Endothelial cell of umbilical vein (primary cell): ENCODE measurements at regions not wholly inside any gene's neighbourhood (a gene's known extent, or its start where the extent isn't known, plus 50 kb on each side); places are given as distances from the start of the nearest gene placed in this dataset.

ENCODE experiments used
- BruUV-seq: library from RNA; stranded (reverse); fragments of 400-500 nt; replicated peaks from 2 replicates; lab custom pipeline; 2021; lab: Mats Ljungman, UMichigan
- CTCF ChIA-PET: fragments of 300-600, 350-600 bp; sonication (Branson Sonifier 250); formaldehyde crosslinking; loops from one replicate; lab custom pipeline; 2021; ENCODE audit warnings: antibody characterized with exemption, inconsistent platforms; lab: Charles Lee
- POLR2A ChIA-PET: fragments of 300-600, 350-600 bp; sonication (Branson Sonifier 250); formaldehyde crosslinking; loops from one replicate; lab custom pipeline; 2021; ENCODE audit warnings: antibody characterized with exemption, inconsistent platforms; lab: Charles Lee
- DNase-seq: peaks from one replicate; pipeline ENCODE4 v3.0.0-alpha.2; 2011; ENCODE audit warnings: low read depth, low spot score
- FAIRE-seq: peaks from 2 replicates; lab custom pipeline; 2011; peaks lifted over from hg19 to GRCh38; lab: Jason Lieb, UNC
- H2AFZ ChIP-seq: 2 replicates; pipeline ENCODE4 v1.6.0; 2012; ENCODE audit warnings: low read depth, low read length, control low read depth, inconsistent platforms
- H3K27ac ChIP-seq: 2 replicates; pipeline ENCODE4 v1.5.1; 2011; ENCODE audit warnings: low read depth, mild to moderate bottlenecking, control low read depth, low read length, moderate library complexity; ENCODE audit not compliant: insufficient read depth
- H3K27me3 ChIP-seq, 2 experiments: 2 replicates each; pipeline versions ENCODE4 v1.6.0 to v1.6.1; 2011; ENCODE audit warnings: low read length in 2 of 2, mixed read lengths in 1 of 2; ENCODE audit not compliant: control insufficient read depth in 2 of 2, insufficient read depth in 2 of 2
- H3K36me3 ChIP-seq, 2 experiments: 2 replicates in 1 of 2; 3 replicates in 1 of 2; pipeline ENCODE4 v1.5.1; 2011; ENCODE audit warnings: low read length in 2 of 2, mild to moderate bottlenecking in 1 of 2, moderate library complexity in 1 of 2; ENCODE audit not compliant: control insufficient read depth in 2 of 2, insufficient read depth in 2 of 2; ENCODE audit errors: extremely low read depth in 1 of 2
- H3K4me1 ChIP-seq: 3 replicates; pipeline ENCODE4 v1.5.1; 2011; ENCODE audit warnings: mild to moderate bottlenecking, low read length; ENCODE audit not compliant: control insufficient read depth, insufficient read depth; ENCODE audit errors: extremely low read depth
- H3K4me2 ChIP-seq: 2 replicates; pipeline ENCODE4 v1.6.1; 2011; ENCODE audit warnings: low read length, control low read depth, mixed read lengths; ENCODE audit not compliant: insufficient read depth
- H3K4me3 ChIP-seq, 3 experiments: fragments of 200-600 bp in 1 of 3; sonication (generic), shearing (Covaris generic) in 1 of 3; replicated peaks in 1 of 3; 2 replicates each; pipeline ENCODE4 v1.5.1; 2011 to 2016; ENCODE audit warnings: control low read depth in 3 of 3, low read length in 3 of 3, mild to moderate bottlenecking in 2 of 3, inconsistent platforms in 1 of 3, low read depth in 1 of 3, moderate library complexity in 1 of 3; ENCODE audit not compliant: insufficient read depth in 1 of 3
- H3K79me2 ChIP-seq: 2 replicates; pipeline ENCODE4 v1.6.0; 2012; ENCODE audit warnings: low read length, inconsistent platforms; ENCODE audit not compliant: control insufficient read depth, insufficient read depth
- H3K9ac ChIP-seq: replicated peaks from 2 replicates; pipeline ENCODE3; 2011; ENCODE audit warnings: low read length, control low read depth; ENCODE audit not compliant: insufficient read depth; ENCODE audit errors: extremely low read depth
- H3K9me1 ChIP-seq: replicated peaks from 3 replicates; pipeline ENCODE4 v1.6.0; 2011; ENCODE audit warnings: mild to moderate bottlenecking, low read length; ENCODE audit not compliant: control insufficient read depth, insufficient read depth; ENCODE audit errors: extremely low read depth
- H3K9me3 ChIP-seq: replicated peaks from 2 replicates; pipeline ENCODE4 v1.5.1; 2012; ENCODE audit warnings: low read length, inconsistent platforms; ENCODE audit not compliant: control insufficient read depth, insufficient read depth
- H4K20me1 ChIP-seq: replicated peaks from 2 replicates; pipeline ENCODE3; 2011; ENCODE audit warnings: mild to moderate bottlenecking, low read length; ENCODE audit not compliant: control insufficient read depth, insufficient read depth; ENCODE audit errors: extremely low read depth
- CTCF ChIP-seq, 2 donors: IDR thresholded peaks; 1 replicate in 1 of 2; 2 replicates in 1 of 2; pipeline ENCODE4 v1.5.1; 2011; ENCODE audit warnings: low read length in 2 of 2, mild to moderate bottlenecking in 2 of 2, moderate library complexity in 2 of 2, control low read depth in 1 of 2, inconsistent platforms in 1 of 2, low read depth in 1 of 2; ENCODE audit not compliant: insufficient read depth in 1 of 2; ENCODE audit errors: extremely low read depth in 1 of 2
- EZH2 ChIP-seq: IDR thresholded peaks from 2 replicates; pipeline ENCODE4 v1.6.1; 2012; ENCODE audit warnings: borderline replicate concordance, low read depth, mild to moderate bottlenecking, moderate library complexity, low read length, inconsistent platforms; ENCODE audit not compliant: severe bottlenecking
- FOS ChIP-seq: IDR thresholded peaks from 2 replicates; pipeline ENCODE4 v1.6.1; 2011; ENCODE audit warnings: mild to moderate bottlenecking, low read length, moderate library complexity, borderline replicate concordance; ENCODE audit not compliant: insufficient read depth
- GATA2 ChIP-seq: IDR thresholded peaks from 2 replicates; pipeline ENCODE4 v1.7.0; 2011; ENCODE audit warnings: low read depth, mild to moderate bottlenecking, moderate library complexity, mixed read lengths, low read length; ENCODE audit not compliant: insufficient read length, insufficient read depth
- JUN ChIP-seq: IDR thresholded peaks from 2 replicates; pipeline ENCODE4 v1.6.1; 2011; ENCODE audit warnings: borderline replicate concordance, low read depth; ENCODE audit not compliant: insufficient read length, insufficient read depth
- MAX ChIP-seq: IDR thresholded peaks from 2 replicates; pipeline ENCODE4 v1.6.1; 2011; ENCODE audit not compliant: insufficient read depth, insufficient read length
- MYC ChIP-seq: IDR thresholded peaks from one replicate; pipeline ENCODE4 v1.6.1; 2011; ENCODE audit warnings: mild to moderate bottlenecking, low read depth, low read length
- POLR2A ChIP-seq: IDR thresholded peaks from 2 replicates; pipeline ENCODE4 v1.6.1; 2012; ENCODE audit warnings: low read depth, mild to moderate bottlenecking, control low read depth, low read length
- POLR2AphosphoS5 ChIP-seq: IDR thresholded peaks from 2 replicates; pipeline ENCODE4 v1.6.1; 2012; ENCODE audit warnings: low read depth, mild to moderate bottlenecking, control low read depth, low read length, moderate library complexity; ENCODE audit not compliant: insufficient read depth
- dilution Hi-C: fragments of 300-500 bp; cut with MboI; formaldehyde crosslinking; loops from one replicate; pipeline ENCODE4 v1.15.0; 2019; ENCODE audit warnings: low sequenced_read_pairs; ENCODE audit not compliant: extremely low pct_ligation_motif_present
- intact Hi-C: fragments of 100-400 bp; cut with micrococcal nuclease; formaldehyde crosslinking; loops from one replicate; pipeline ENCODE4 v1.10.0; 2022

- CTCF ChIA-PET, result no interaction called here
- no peak overlapping the region for H3K27ac ChIP-seq
- no peaks in the 10 kb centered on the region for H3K4me1 ChIP-seq
- no peaks in the 10 kb centered on the region for H3K36me3 ChIP-seq
- dilution Hi-C loops (no loop called here), intact Hi-C loops (no loop called here)
- BruUV-seq, result no TSS peak
- no peaks in the 10 kb centered on the region for H3K79me2 ChIP-seq
- no peaks in the 10 kb centered on the region for H4K20me1 ChIP-seq
- H3K9me1 ChIP-seq, result no peaks in the 10 kb centered on the region
- no peak overlapping the region for H3K4me2 ChIP-seq
- POLR2A ChIA-PET, result no interaction called here
- H3K27me3 ChIP-seq, result no peaks in the 10 kb centered on the region
- TF ChIP-seq FOS, result no peak
- TF ChIP-seq JUN, result no peak
- no peak for TF ChIP-seq MYC
- no peak for TF ChIP-seq POLR2A
- no peak for TF ChIP-seq CTCF (IDR thresholded peaks at IDR 0.05; ENCODE audit: extremely low read depth in 1 of 2, insufficient read depth in 1 of 2, low read depth in 1 of 2, low read length in 2 of 2)
- no peak for TF ChIP-seq POLR2AphosphoS5
- TF ChIP-seq MAX, result no peak
- no peak for TF ChIP-seq GATA2
- TF ChIP-seq EZH2, result no peak
- DNase-seq (no peak), FAIRE-seq (no peak)
- no peak overlapping the region for H3K4me3 ChIP-seq
- peaks cover 2% of the 10 kb centered on the region for H3K9me3 ChIP-seq
- no peak overlapping the region for H2AFZ ChIP-seq
- no peak overlapping the region for H3K9ac ChIP-seq
Observed at GRCh38 chr18:4762330-4762729, 307.2 kb upstream of the DLGAP1 start.
